Endothelial cell of umbilical vein (primary cell): ENCODE measurements at regions not wholly inside any gene's neighbourhood (a gene's known extent, or its start where the extent isn't known, plus 50 kb on each side); places are given as distances from the start of the nearest gene placed in this dataset.

ENCODE experiments used
- BruUV-seq: library from RNA; stranded (reverse); fragments of 400-500 nt; replicated peaks from 2 replicates; lab custom pipeline; 2021; lab: Mats Ljungman, UMichigan
- CTCF ChIA-PET: fragments of 300-600, 350-600 bp; sonication (Branson Sonifier 250); formaldehyde crosslinking; loops from one replicate; lab custom pipeline; 2021; ENCODE audit warnings: antibody characterized with exemption, inconsistent platforms; lab: Charles Lee
- POLR2A ChIA-PET: fragments of 300-600, 350-600 bp; sonication (Branson Sonifier 250); formaldehyde crosslinking; loops from one replicate; lab custom pipeline; 2021; ENCODE audit warnings: antibody characterized with exemption, inconsistent platforms; lab: Charles Lee
- DNase-seq: peaks from one replicate; pipeline ENCODE4 v3.0.0-alpha.2; 2011; ENCODE audit warnings: low read depth, low spot score
- FAIRE-seq: peaks from 2 replicates; lab custom pipeline; 2011; peaks lifted over from hg19 to GRCh38; lab: Jason Lieb, UNC
- H2AFZ ChIP-seq: 2 replicates; pipeline ENCODE4 v1.6.0; 2012; ENCODE audit warnings: low read depth, low read length, control low read depth, inconsistent platforms
- H3K27ac ChIP-seq: 2 replicates; pipeline ENCODE4 v1.5.1; 2011; ENCODE audit warnings: low read depth, mild to moderate bottlenecking, control low read depth, low read length, moderate library complexity; ENCODE audit not compliant: insufficient read depth
- H3K27me3 ChIP-seq, 2 experiments: 2 replicates each; pipeline versions ENCODE4 v1.6.0 to v1.6.1; 2011; ENCODE audit warnings: low read length in 2 of 2, mixed read lengths in 1 of 2; ENCODE audit not compliant: control insufficient read depth in 2 of 2, insufficient read depth in 2 of 2
- H3K36me3 ChIP-seq, 2 experiments: 2 replicates in 1 of 2; 3 replicates in 1 of 2; pipeline ENCODE4 v1.5.1; 2011; ENCODE audit warnings: low read length in 2 of 2, mild to moderate bottlenecking in 1 of 2, moderate library complexity in 1 of 2; ENCODE audit not compliant: control insufficient read depth in 2 of 2, insufficient read depth in 2 of 2; ENCODE audit errors: extremely low read depth in 1 of 2
- H3K4me1 ChIP-seq: 3 replicates; pipeline ENCODE4 v1.5.1; 2011; ENCODE audit warnings: mild to moderate bottlenecking, low read length; ENCODE audit not compliant: control insufficient read depth, insufficient read depth; ENCODE audit errors: extremely low read depth
- H3K4me2 ChIP-seq: 2 replicates; pipeline ENCODE4 v1.6.1; 2011; ENCODE audit warnings: low read length, control low read depth, mixed read lengths; ENCODE audit not compliant: insufficient read depth
- H3K4me3 ChIP-seq, 3 experiments: fragments of 200-600 bp in 1 of 3; sonication (generic), shearing (Covaris generic) in 1 of 3; replicated peaks in 1 of 3; 2 replicates each; pipeline ENCODE4 v1.5.1; 2011 to 2016; ENCODE audit warnings: control low read depth in 3 of 3, low read length in 3 of 3, mild to moderate bottlenecking in 2 of 3, inconsistent platforms in 1 of 3, low read depth in 1 of 3, moderate library complexity in 1 of 3; ENCODE audit not compliant: insufficient read depth in 1 of 3
- H3K79me2 ChIP-seq: 2 replicates; pipeline ENCODE4 v1.6.0; 2012; ENCODE audit warnings: low read length, inconsistent platforms; ENCODE audit not compliant: control insufficient read depth, insufficient read depth
- H3K9ac ChIP-seq: replicated peaks from 2 replicates; pipeline ENCODE3; 2011; ENCODE audit warnings: low read length, control low read depth; ENCODE audit not compliant: insufficient read depth; ENCODE audit errors: extremely low read depth
- H3K9me1 ChIP-seq: replicated peaks from 3 replicates; pipeline ENCODE4 v1.6.0; 2011; ENCODE audit warnings: mild to moderate bottlenecking, low read length; ENCODE audit not compliant: control insufficient read depth, insufficient read depth; ENCODE audit errors: extremely low read depth
- H3K9me3 ChIP-seq: replicated peaks from 2 replicates; pipeline ENCODE4 v1.5.1; 2012; ENCODE audit warnings: low read length, inconsistent platforms; ENCODE audit not compliant: control insufficient read depth, insufficient read depth
- H4K20me1 ChIP-seq: replicated peaks from 2 replicates; pipeline ENCODE3; 2011; ENCODE audit warnings: mild to moderate bottlenecking, low read length; ENCODE audit not compliant: control insufficient read depth, insufficient read depth; ENCODE audit errors: extremely low read depth
- CTCF ChIP-seq, 2 donors: IDR thresholded peaks; 1 replicate in 1 of 2; 2 replicates in 1 of 2; pipeline ENCODE4 v1.5.1; 2011; ENCODE audit warnings: low read length in 2 of 2, mild to moderate bottlenecking in 2 of 2, moderate library complexity in 2 of 2, control low read depth in 1 of 2, inconsistent platforms in 1 of 2, low read depth in 1 of 2; ENCODE audit not compliant: insufficient read depth in 1 of 2; ENCODE audit errors: extremely low read depth in 1 of 2
- EZH2 ChIP-seq: IDR thresholded peaks from 2 replicates; pipeline ENCODE4 v1.6.1; 2012; ENCODE audit warnings: borderline replicate concordance, low read depth, mild to moderate bottlenecking, moderate library complexity, low read length, inconsistent platforms; ENCODE audit not compliant: severe bottlenecking
- FOS ChIP-seq: IDR thresholded peaks from 2 replicates; pipeline ENCODE4 v1.6.1; 2011; ENCODE audit warnings: mild to moderate bottlenecking, low read length, moderate library complexity, borderline replicate concordance; ENCODE audit not compliant: insufficient read depth
- JUN ChIP-seq: IDR thresholded peaks from 2 replicates; pipeline ENCODE4 v1.6.1; 2011; ENCODE audit warnings: borderline replicate concordance, low read depth; ENCODE audit not compliant: insufficient read length, insufficient read depth
- MAX ChIP-seq: IDR thresholded peaks from 2 replicates; pipeline ENCODE4 v1.6.1; 2011; ENCODE audit not compliant: insufficient read depth, insufficient read length
- MYC ChIP-seq: IDR thresholded peaks from one replicate; pipeline ENCODE4 v1.6.1; 2011; ENCODE audit warnings: mild to moderate bottlenecking, low read depth, low read length
- POLR2A ChIP-seq: IDR thresholded peaks from 2 replicates; pipeline ENCODE4 v1.6.1; 2012; ENCODE audit warnings: low read depth, mild to moderate bottlenecking, control low read depth, low read length
- POLR2AphosphoS5 ChIP-seq: IDR thresholded peaks from 2 replicates; pipeline ENCODE4 v1.6.1; 2012; ENCODE audit warnings: low read depth, mild to moderate bottlenecking, control low read depth, low read length, moderate library complexity; ENCODE audit not compliant: insufficient read depth
- dilution Hi-C: fragments of 300-500 bp; cut with MboI; formaldehyde crosslinking; loops from one replicate; pipeline ENCODE4 v1.15.0; 2019; ENCODE audit warnings: low sequenced_read_pairs; ENCODE audit not compliant: extremely low pct_ligation_motif_present
- intact Hi-C: fragments of 100-400 bp; cut with micrococcal nuclease; formaldehyde crosslinking; loops from one replicate; pipeline ENCODE4 v1.10.0; 2022

GRCh38 chr14:27222671-27223070, 624.8 kb upstream of the NOVA1 start:
- DNase-seq (no peak), FAIRE-seq (no peak)
- POLR2A ChIA-PET: no interaction called here
- intact Hi-C loops (no loop called here), dilution Hi-C loops (no loop called here)
- no peaks in the 10 kb centered on the region for H3K79me2 ChIP-seq
- H3K27ac ChIP-seq: no peak overlapping the region
- TF ChIP-seq EZH2: no peak
- no peak for TF ChIP-seq JUN
- TF ChIP-seq FOS: no peak
- TF ChIP-seq MYC: no peak
- TF ChIP-seq MAX: no peak
- no peak for TF ChIP-seq POLR2A
- TF ChIP-seq CTCF (IDR thresholded peaks at IDR 0.05; ENCODE audit: extremely low read depth in 1 of 2, insufficient read depth in 1 of 2, low read depth in 1 of 2, low read length in 2 of 2): no peak
- no peak for TF ChIP-seq POLR2AphosphoS5
- H3K9me1 ChIP-seq: no peaks in the 10 kb centered on the region
- H3K36me3 ChIP-seq: no peaks in the 10 kb centered on the region
- no peak overlapping the region for H2AFZ ChIP-seq
- H3K27me3 ChIP-seq: no peaks in the 10 kb centered on the region
- no peaks in the 10 kb centered on the region for H4K20me1 ChIP-seq
- H3K9ac ChIP-seq: no peak overlapping the region
- no TSS peak for BruUV-seq
- H3K4me1 ChIP-seq: no peaks in the 10 kb centered on the region
- CTCF ChIA-PET: no interaction called here
- no peaks in the 10 kb centered on the region for H3K9me3 ChIP-seq
- no peak overlapping the region for H3K4me3 ChIP-seq
- H3K4me2 ChIP-seq: no peak overlapping the region
